GM18498 (cell line): ENCODE measurements at regions not wholly inside any gene's neighbourhood (a gene's known extent, or its start where the extent isn't known, plus 50 kb on each side); places are given as distances from the start of the nearest gene placed in this dataset.
"Not testable (repeated sequence)": the region's sequence is repeated elsewhere in the genome, so short reads cannot be mapped to it uniquely, and the experiment has no call there.

Experiments used
- ATAC-seq: cut with Tn5 transposase; IDR thresholded peaks from one replicate; pipeline ENCODE4 v1.9.1; 2021; ENCODE audit warnings: mild to moderate bottlenecking, moderate library complexity; ENCODE audit not compliant: unreplicated experiment

- no peak for ATAC-seq
Observed at GRCh38 chr9:119941091-119941490, 571.9 kb upstream of the BRINP1 start.

- no peak for ATAC-seq
Observed at GRCh38 chr9:119938871-119939270, 569.6 kb upstream of the BRINP1 start.

DNA sequence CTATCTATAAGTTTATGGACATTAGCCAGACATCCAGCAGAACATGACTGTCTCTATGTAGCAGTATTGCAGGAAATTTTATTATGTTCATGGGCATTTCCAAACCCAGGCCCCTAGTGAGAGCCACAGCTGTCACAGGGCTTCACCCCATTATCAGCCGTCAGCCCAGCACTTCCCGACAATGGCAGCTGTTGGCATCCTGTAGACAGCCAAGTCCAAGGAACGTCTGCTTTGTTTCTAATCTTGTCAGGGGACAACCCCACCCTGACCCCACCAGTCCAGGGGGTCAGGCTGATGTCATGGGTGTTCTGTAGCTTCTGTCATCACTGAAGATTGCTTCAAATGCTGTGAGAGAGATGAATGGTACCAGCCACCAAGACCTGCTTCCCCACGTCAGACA is 565.3 kb upstream of the BRINP1 start:
- no peak for ATAC-seq

- ATAC-seq, result no peak
Observed at GRCh38 chr9:119933191-119933590, 564.0 kb upstream of the BRINP1 start.

- no peak for ATAC-seq
Observed at GRCh38 chr9:119924736-119925135, 555.5 kb upstream of the BRINP1 start.

DNA sequence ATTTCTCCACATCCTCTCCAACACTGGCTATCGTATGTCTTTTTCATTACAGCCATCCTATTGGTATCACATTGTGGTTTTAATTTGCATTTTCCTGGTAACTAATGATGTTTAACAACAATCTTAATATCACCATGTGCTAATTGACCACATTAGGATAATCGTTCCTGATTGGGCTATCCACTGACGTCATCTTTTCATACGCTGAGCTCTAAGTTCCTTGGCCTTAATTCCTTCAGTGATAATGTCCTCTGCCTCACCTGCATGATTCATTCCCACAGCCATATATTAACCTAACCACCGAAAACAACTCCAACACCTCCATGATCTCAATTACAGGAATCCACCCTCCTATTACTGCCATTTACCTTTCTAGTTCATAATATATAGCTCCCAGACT is 547.9 kb upstream of the BRINP1 start:
- ATAC-seq, result no peak

DNA sequence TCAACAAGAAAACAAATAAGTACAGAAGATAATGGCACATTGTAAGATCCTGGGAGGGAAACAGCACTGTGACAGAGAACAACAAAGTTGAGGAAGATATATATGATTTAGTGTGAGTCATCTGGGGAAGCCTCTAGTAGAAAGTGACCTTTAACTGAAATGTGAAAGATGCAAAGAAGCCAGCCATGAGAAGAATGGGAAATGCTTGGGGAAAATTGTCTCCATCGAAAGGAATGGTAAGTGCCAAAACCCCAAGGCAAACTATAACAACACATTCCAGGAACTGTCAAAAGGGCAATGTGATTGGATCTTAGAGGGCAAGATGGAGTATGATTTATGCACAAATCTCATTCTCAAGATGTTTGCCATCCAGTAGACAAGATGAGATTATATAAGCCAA is 537.8 kb upstream of the BRINP1 start:
- ATAC-seq, result no peak

DNA sequence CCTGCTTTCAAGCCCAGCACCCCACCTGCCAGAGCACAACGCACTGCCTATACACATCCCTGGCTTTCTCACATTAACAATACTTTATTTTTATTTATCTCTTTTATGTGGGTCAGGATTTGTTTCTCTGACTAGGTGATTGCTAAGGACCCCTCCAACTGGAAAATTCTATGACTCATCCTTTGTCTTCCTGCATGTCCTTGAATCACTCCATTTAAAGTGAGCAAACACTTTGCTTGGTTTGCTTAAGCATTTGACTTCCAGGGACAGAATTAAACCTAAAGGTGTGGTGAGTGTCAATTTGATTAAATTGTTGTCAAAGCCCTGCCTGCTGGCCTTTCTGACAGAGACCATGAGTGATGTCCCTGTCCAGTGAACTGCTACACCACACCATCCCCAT is 536.5 kb upstream of the BRINP1 start:
- no peak for ATAC-seq

- ATAC-seq, result no peak
Observed at GRCh38 chr9:119903851-119904250, 534.6 kb upstream of the BRINP1 start.

DNA sequence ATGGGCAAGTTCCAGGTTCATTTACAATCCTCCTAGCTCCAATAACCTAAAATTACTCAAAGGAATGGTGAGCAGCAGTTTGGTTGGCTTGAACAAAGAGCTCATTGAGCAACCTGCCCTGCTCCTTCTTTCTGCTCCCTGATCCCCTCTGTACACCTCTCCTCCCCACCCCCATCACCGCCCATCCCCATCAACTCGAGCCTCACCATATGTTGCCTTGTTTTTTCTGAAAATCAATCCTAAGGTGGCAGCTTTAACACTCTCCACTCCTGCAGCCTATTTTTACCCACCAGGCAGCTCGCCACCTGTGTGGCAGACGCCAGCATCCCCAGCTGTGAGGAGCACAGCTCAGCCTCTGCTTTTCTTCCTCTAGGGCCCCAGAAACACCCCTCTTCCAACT is 533.4 kb upstream of the BRINP1 start:
- no peak for ATAC-seq

DNA sequence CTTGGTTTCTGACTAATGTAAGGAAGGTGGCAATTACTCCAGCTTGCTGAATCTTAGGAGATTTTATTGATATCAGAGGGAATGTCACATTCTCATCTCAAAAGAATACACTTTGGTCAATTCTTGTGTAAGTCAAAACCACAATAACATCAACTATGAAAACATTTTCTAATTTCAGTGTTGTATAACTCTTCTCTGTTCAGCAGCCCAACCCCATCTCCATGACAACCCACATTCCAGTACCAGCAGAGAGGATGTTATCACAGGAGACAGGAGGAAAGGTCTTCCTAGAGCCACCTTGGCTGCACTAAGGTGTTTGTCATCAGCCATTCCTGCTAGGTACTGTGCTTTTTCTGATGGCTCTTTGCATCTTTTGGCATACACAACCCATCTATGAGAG is 529.1 kb upstream of the BRINP1 start:
- no peak for ATAC-seq

- no peak for ATAC-seq
Observed at GRCh38 chr9:119884438-119884837, 515.2 kb upstream of the BRINP1 start.

DNA sequence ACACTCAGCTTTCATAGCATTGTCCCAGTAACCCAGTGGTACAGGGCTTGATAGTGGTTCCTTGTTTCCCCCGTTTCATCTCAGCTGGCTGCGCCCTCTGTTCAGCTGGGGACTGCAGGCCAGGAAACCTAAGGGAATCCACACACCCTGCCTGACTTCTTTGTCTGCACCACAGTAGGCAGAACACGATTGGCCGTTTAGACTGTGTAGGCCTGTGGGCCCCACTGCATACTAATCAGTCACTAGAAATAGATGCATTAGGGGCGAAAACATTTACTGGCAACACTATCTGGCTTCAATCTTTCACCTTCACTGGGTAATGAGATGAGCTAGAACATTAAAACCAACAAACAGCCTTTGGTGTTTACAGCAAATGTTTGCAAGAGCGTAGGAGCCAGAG is 512.7 kb upstream of the BRINP1 start:
- no peak for ATAC-seq

DNA sequence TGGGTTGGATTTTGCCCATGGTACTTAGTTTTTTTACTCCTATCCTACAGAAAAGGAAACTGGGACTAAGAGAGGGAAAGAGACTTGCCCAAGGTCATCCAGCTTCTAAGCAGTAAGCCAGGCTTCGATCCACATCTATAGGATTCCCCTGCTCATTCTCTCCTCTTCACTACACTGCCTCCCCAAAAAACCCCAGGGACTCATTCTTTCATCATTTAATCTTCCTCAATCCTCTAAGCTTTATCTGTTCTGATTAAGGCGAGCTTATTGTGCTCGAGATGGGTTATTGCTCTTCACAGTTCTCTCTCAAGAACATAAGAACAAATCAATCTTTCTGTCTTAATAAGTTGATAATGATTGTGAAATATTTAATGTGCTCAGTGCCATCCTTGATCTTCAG is 511.1 kb upstream of the BRINP1 start:
- no peak for ATAC-seq

GRCh38 chr9:119877306-119877705 is 508.1 kb upstream of the BRINP1 start:
- no peak for ATAC-seq

DNA sequence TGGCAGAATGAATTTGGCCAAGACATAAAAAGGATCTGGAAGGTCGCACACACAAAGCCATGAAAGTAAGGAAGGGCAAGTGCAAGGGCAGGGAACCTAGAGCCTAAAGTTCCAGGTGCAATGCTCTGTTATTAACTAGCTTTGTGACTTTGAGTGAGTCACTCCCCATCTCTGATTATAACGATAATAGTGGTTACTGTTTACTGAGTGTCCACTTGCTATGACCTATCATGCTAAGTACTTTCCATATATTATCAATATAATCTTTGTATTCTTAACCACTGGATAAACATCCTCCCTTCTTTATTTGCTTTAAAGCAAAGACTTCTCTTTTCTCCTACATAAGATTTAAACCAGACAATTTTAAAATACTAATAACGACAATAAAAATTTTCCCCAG is 504.6 kb upstream of the BRINP1 start:
- ATAC-seq, result no peak

DNA sequence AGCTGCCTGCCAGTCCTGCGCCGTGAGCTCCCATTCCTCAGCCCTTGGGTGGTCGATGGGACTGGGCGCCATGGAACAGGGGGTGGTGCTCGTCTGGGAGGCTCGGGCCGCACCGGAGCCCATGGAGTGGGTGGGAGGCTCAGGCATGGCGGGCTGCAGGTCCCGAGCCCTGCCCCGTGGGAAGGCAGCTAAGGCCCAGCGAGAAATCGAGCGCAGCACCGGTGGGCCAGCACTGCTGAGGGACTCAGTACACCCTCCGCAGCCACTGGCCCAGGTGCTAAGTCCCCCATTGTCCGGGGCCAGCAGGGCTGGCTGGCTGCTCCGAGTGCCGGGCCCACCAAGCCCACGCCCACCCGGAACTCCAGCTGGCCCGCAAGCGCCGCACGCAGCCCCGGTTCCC is 501.0 kb upstream of the BRINP1 start:
- not testable (repeated sequence) for ATAC-seq

- ATAC-seq, result no peak
Observed at GRCh38 chr9:119868694-119869093, 499.5 kb upstream of the BRINP1 start.

DNA sequence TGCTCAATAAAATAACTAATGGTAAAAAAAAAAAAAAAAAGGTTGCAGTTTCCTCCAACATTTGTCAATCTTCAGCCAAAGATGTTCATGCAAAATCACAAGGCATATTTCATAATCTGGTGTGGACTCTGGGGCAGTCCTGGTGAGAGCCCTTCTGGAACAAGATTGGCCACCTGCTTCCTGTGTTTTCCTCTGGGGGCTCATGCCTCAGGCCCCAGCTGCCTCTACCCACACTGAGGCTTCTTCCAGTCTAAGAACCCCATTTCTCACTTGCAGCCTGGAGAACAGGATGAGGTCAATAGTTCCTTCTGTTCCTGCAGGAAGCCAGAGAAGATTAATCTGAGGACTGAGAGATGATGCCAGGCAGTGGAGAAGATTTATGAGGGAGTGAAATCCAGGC is 492.6 kb upstream of the BRINP1 start:
- ATAC-seq, result no peak

GRCh38 chr9:119859128-119859527 is 489.9 kb upstream of the BRINP1 start:
- ATAC-seq, result no peak

DNA sequence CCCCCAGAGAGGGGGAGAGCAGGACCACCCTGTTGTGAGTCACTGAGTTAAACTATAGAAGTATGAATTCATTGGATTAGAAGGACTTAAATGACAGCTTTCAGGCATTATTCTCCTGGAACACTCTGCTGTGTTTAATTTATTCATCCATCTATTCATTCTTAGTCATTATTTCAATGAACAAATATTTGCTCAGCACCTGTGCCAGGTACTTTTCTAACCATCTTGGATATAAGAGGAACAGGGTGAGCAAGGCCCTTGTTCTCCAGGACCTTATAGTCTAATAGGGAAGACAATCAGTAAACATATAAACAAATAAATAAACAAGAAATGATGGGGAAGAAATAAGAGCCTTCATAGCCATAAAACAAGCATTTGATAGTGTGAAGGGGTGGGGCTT is 483.9 kb upstream of the BRINP1 start:
- ATAC-seq, result no peak

DNA sequence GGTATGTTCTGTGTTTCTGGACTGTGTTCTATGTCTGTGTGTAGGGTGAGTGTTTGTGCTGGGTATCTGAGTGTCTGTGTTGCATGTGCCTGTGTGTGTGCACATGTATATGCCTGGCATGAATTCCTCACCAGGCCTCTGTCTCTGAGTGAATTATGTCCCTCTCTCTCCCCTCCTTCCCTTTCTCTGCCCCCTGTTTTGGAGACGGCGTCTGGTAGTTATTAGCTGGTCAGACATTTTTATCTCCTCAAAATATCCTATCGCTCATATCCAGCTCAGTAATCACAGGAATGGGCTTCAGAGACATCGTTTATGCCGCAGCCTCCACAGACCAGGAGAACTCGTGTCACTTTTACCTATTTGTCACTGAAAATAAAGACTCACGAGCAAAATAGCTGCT is 483.2 kb upstream of the BRINP1 start:
- no peak for ATAC-seq

GRCh38 chr9:119844431-119844830 is 475.2 kb upstream of the BRINP1 start:
- ATAC-seq, result no peak

GRCh38 chr9:119841016-119841415 is 471.8 kb upstream of the BRINP1 start:
- no peak for ATAC-seq
